ENCODE measurements at regions not wholly inside any gene's neighbourhood (a gene's known extent, or its start where the extent isn't known, plus 50 kb on each side); places are given as distances from the start of the nearest gene placed in this dataset.

DNA sequence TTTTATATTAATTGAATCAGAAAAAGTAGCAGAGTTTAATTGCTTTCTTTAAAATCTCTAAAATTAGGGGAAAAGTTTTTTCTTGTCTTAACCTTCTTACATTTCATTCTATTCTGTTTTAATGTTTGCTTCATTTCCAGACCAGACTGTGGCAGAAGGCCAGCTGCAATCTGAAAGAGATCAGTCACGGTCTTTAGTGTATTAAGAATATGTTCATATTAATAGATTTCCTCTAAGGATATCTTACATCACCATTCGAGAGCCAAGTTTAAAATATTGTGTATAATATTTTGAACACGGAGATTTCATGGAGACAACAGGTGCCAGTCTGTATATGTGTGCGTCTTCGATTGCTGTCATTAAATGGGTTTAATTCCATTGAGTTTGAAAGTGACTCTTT is 230.9 kb upstream of the ZSWIM2 start:
- Histone ChIP-seq H3K18ac (ENCODE audit: insufficient read length, low read depth, low read length) (no peak overlapping the region), H3K79me2 (ENCODE audit: insufficient read depth, low read length) (no peaks in the 10 kb centered on the region), H3K27me3 (ENCODE audit: insufficient read depth, low read length) (no peaks in the 10 kb centered on the region), H3K14ac (ENCODE audit: insufficient read depth, low read length) (no peak overlapping the region), H4K5ac (ENCODE audit: insufficient read length, low read depth, low read length) (no peak overlapping the region), H2BK15ac (ENCODE audit: low read depth, low read length) (no peak overlapping the region), H3K9ac (ENCODE audit: extremely low read depth, insufficient read length, low read length) (no peak overlapping the region), H2AFZ (ENCODE audit: low read length) (no peak overlapping the region), H2BK20ac (ENCODE audit: low read depth, low read length, poor library complexity, severe bottlenecking) (no peak overlapping the region), H3K4me1 (ENCODE audit: insufficient read depth, low read length) (no peaks in the 10 kb centered on the region), H3K27ac (ENCODE audit: insufficient read length, low read depth, low read length) (no peak overlapping the region), H2BK5ac (ENCODE audit: insufficient read length, low read length) (no peak overlapping the region), H2BK12ac (ENCODE audit: insufficient read length, low read depth, low read length) (no peak overlapping the region), H4K8ac (replicated peaks; ENCODE audit: insufficient read length, low read depth, low read length) (no peak overlapping the region), H3T11ph (ENCODE audit: low read length) (no peak overlapping the region), H2BK120ac (ENCODE audit: low read depth, low read length, poor library complexity, severe bottlenecking) (no peak overlapping the region), H3K9me3 (ENCODE audit: control insufficient read depth, low read depth, low read length) (no peaks in the 10 kb centered on the region), H3K4me2 (ENCODE audit: insufficient read depth, insufficient read length, low read length) (no peak overlapping the region), H3K23me2 (ENCODE audit: insufficient read length, low read depth, low read length, poor library complexity, severe bottlenecking) (no peaks in the 10 kb centered on the region), H3K23ac (ENCODE audit: insufficient read length, low read depth, low read length) (no peak overlapping the region), H3K79me1 (ENCODE audit: insufficient read depth, low read depth, low read length, poor library complexity, severe bottlenecking) (no peaks in the 10 kb centered on the region), H3K4ac (ENCODE audit: low read depth, low read length) (no peak overlapping the region), H4K91ac (ENCODE audit: insufficient read length, low read depth, low read length) (no peak overlapping the region), H4K20me1 (ENCODE audit: control insufficient read depth, insufficient read depth, insufficient read length) (no peaks in the 10 kb centered on the region), H2AK5ac (ENCODE audit: insufficient read length, low read length) (no peak overlapping the region), H3K56ac (ENCODE audit: insufficient read length, low read depth, low read length) (no peak overlapping the region)
- peaks cover 5 to 6% of the 10 kb centered on the region in 2 experiments; a peak in 3 of 4 replicates for H3K4me1 Mint-ChIP-seq
- no peaks in the 10 kb centered on the region for H3K27me3 Mint-ChIP-seq (ENCODE audit: low read depth)
- no peak for DNase-seq
- no peak overlapping the region for H3K4me3 Mint-ChIP-seq
- TF ChIP-seq, protein P1, sequence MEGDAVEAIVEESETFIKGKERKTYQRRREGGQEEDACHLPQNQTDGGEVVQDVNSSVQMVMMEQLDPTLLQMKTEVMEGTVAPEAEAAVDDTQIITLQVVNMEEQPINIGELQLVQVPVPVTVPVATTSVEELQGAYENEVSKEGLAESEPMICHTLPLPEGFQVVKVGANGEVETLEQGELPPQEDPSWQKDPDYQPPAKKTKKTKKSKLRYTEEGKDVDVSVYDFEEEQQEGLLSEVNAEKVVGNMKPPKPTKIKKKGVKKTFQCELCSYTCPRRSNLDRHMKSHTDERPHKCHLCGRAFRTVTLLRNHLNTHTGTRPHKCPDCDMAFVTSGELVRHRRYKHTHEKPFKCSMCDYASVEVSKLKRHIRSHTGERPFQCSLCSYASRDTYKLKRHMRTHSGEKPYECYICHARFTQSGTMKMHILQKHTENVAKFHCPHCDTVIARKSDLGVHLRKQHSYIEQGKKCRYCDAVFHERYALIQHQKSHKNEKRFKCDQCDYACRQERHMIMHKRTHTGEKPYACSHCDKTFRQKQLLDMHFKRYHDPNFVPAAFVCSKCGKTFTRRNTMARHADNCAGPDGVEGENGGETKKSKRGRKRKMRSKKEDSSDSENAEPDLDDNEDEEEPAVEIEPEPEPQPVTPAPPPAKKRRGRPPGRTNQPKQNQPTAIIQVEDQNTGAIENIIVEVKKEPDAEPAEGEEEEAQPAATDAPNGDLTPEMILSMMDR (conservative IDR thresholded peaks at IDR 0.05), result no peak
- H3K27ac Mint-ChIP-seq, result no peak overlapping the region
- peaks cover 6 to 7% of the 10 kb centered on the region in 2 experiments; a peak in 2 of 5 replicates for H3K9me3 Mint-ChIP-seq
- no CpG with 5 or more reads among the region's 5 CpGs for WGBS (ENCODE audit: extremely low coverage, insufficient read length, low lambda C conversion rate)
- H3K36me3 Mint-ChIP-seq (ENCODE audit: insufficient read depth in 1 of 3, low read depth in 3 of 3), result peaks cover 0 to 7% (median 3%) of the 10 kb centered on the region in 3 experiments; a peak in 3 of 7 replicates
